ENCODE measurements at regions not wholly inside any gene's neighbourhood (a gene's known extent, or its start where the extent isn't known, plus 50 kb on each side); places are given as distances from the start of the nearest gene placed in this dataset.

GRCh38 chr2:219861307-219861706 is 233.9 kb downstream of the SLC4A3 start:
- no peak for TF ChIP-seq PRDM10 (IDR thresholded peaks at IDR 0.05; ENCODE audit: partially characterized antibody)
- TF ChIP-seq ZNF263 (CRISPR knock-in tag; IDR thresholded peaks at IDR 0.05; ENCODE audit: borderline replicate concordance): no peak
- TF ChIP-seq EZH2 (IDR thresholded peaks at IDR 0.05; ENCODE audit: borderline replicate concordance, low read depth, low read length): no peak

Data from K562 (cell line).